GM13976 (cell line): ENCODE measurements at regions not wholly inside any gene's neighbourhood (a gene's known extent, or its start where the extent isn't known, plus 50 kb on each side); places are given as distances from the start of the nearest gene placed in this dataset.

Experiments used
- DNase-seq: peaks from one replicate; pipeline ENCODE4 v3.0.0; 2012; ENCODE audit warnings: low spot score
- CTCF ChIP-seq: IDR thresholded peaks from 2 replicates; pipeline ENCODE4 v1.5.1; 2012; ENCODE audit warnings: borderline replicate concordance, mild to moderate bottlenecking; ENCODE audit not compliant: insufficient read depth; ENCODE audit errors: extremely low read depth, missing control alignments, control extremely low read depth
- in situ Hi-C: fragments of 300-500 bp; cut with MboI; formaldehyde crosslinking; loops from one replicate; pipeline ENCODE4 v1.12.0; 2022; ENCODE audit warnings: low sequenced_read_pairs, mixed read lengths, inconsistent platforms; ENCODE audit not compliant: unreplicated experiment

- no peak for TF ChIP-seq CTCF
- in situ Hi-C loops: no loop called here
- no peak for DNase-seq
These were observed 713.4 kb downstream of the EFNA5 start for GRCh38 chr5:106957336-106957735.

GRCh38 chr5:106956886-106957285, 713.9 kb downstream of the EFNA5 start:
- TF ChIP-seq CTCF: no peak
- no peak for DNase-seq
- in situ Hi-C loops: no loop called here

- in situ Hi-C loops: no loop called here
- TF ChIP-seq CTCF: no peak
- no peak for DNase-seq
These were observed 714.5 kb downstream of the EFNA5 start for GRCh38 chr5:106956187-106956586.

- in situ Hi-C loops: no loop called here
- no peak for TF ChIP-seq CTCF
- DNase-seq: no peak
These were observed 729.8 kb downstream of the EFNA5 start for GRCh38 chr5:106940986-106941385.

- DNase-seq: no peak
- in situ Hi-C loops: no loop called here
- no peak for TF ChIP-seq CTCF
These were observed 730.4 kb downstream of the EFNA5 start for GRCh38 chr5:106940301-106940846.

- TF ChIP-seq CTCF: no peak
- no peak for DNase-seq
- in situ Hi-C loops: no loop called here
These were observed 747.3 kb downstream of the EFNA5 start for GRCh38 chr5:106923409-106923808.

- in situ Hi-C loops: no loop called here
- no peak for DNase-seq
- no peak for TF ChIP-seq CTCF
These were observed 749.2 kb downstream of the EFNA5 start for GRCh38 chr5:106921567-106921966.
